GM19438 (cell line): ENCODE measurements at regions not wholly inside any gene's neighbourhood (a gene's known extent, or its start where the extent isn't known, plus 50 kb on each side); places are given as distances from the start of the nearest gene placed in this dataset.
A peak's percentile ranks its signal among the peaks of the same experiment; 100 is the strongest.
"Not testable (repeated sequence)": the region's sequence is repeated elsewhere in the genome, so short reads cannot be mapped to it uniquely, and the experiment has no call there.

Experiments
- ATAC-seq: cut with Tn5 transposase; IDR thresholded peaks from one replicate; pipeline ENCODE4 v1.9.1; 2021; ENCODE audit warnings: low read depth; ENCODE audit not compliant: unreplicated experiment

- ATAC-seq = no peak
These were observed 95.8 kb upstream of the TBCA start for GRCh38 chr5:77871946-77872345.

GRCh38 chr5:77871016-77871415 is 94.9 kb upstream of the TBCA start:
- ATAC-seq = no peak

- no peak for ATAC-seq
These were observed 93.1 kb upstream of the TBCA start for GRCh38 chr5:77869116-77869798.

GRCh38 chr5:77867914-77868313 is 91.8 kb upstream of the TBCA start:
- no peak for ATAC-seq

- no peak for ATAC-seq
These were observed 91.1 kb upstream of the TBCA start for GRCh38 chr5:77867194-77867691.

GRCh38 chr5:77866198-77866597 is 90.1 kb upstream of the TBCA start:
- ATAC-seq = no peak

- no peak for ATAC-seq
These were observed 88.9 kb upstream of the TBCA start for GRCh38 chr5:77864997-77865396.

GRCh38 chr5:77863181-77863580 is 87.0 kb upstream of the TBCA start:
- ATAC-seq = no peak

- ATAC-seq = no peak
These were observed 85.4 kb upstream of the TBCA start for GRCh38 chr5:77861576-77861975.

GRCh38 chr5:77859306-77859705 is 83.2 kb upstream of the TBCA start:
- ATAC-seq = no peak

GRCh38 chr5:77858678-77859077 is 82.5 kb upstream of the TBCA start:
- ATAC-seq = not testable (repeated sequence)

- no peak for ATAC-seq
These were observed 79.2 kb upstream of the TBCA start for GRCh38 chr5:77855369-77855768.

GRCh38 chr5:77853353-77853907 is 77.3 kb upstream of the TBCA start:
- ATAC-seq = no peak

- ATAC-seq = peak; percentile 74
These were observed 76.6 kb upstream of the TBCA start for GRCh38 chr5:77852514-77853352.

- ATAC-seq = no peak
These were observed 76.0 kb upstream of the TBCA start for GRCh38 chr5:77852068-77852513.

- ATAC-seq = no peak
These were observed 75.3 kb upstream of the TBCA start for GRCh38 chr5:77851176-77852067.

- ATAC-seq = no peak
These were observed 74.5 kb upstream of the TBCA start for GRCh38 chr5:77850536-77851175.

- no peak for ATAC-seq
These were observed 73.3 kb upstream of the TBCA start for GRCh38 chr5:77849308-77849900.

- no peak for ATAC-seq
These were observed 71.7 kb upstream of the TBCA start for GRCh38 chr5:77847814-77848290.

- no peak for ATAC-seq
These were observed 71.0 kb upstream of the TBCA start for GRCh38 chr5:77847129-77847460.
